ENCODE measurements at regions not wholly inside any gene's neighbourhood (a gene's known extent, or its start where the extent isn't known, plus 50 kb on each side); places are given as distances from the start of the nearest gene placed in this dataset.

- no peak for TF ChIP-seq REST (IDR thresholded peaks at IDR 0.05; ENCODE audit: insufficient read depth in 1 of 2, low read depth in 2 of 2, low read length in 2 of 2)
- TF ChIP-seq TAF1 (IDR thresholded peaks at IDR 0.05; ENCODE audit: borderline replicate concordance, insufficient read depth, low read length) = no peak
- TF ChIP-seq SIN3A (IDR thresholded peaks at IDR 0.05; ENCODE audit: borderline replicate concordance, insufficient read depth, low read length) = no peak
- no peak for TF ChIP-seq POLR2AphosphoS5 (IDR thresholded peaks at IDR 0.05; ENCODE audit: low read depth, low read length)
- TF ChIP-seq FOXP2 (optimal IDR thresholded peaks at IDR 0.05; ENCODE audit: borderline replicate concordance, extremely low read depth, extremely low read length, insufficient read depth) = no peak
Measured at GRCh38 chr2:15712551-15713342, 121.1 kb downstream of the DDX1 start.
